Ishikawa (cell line): ENCODE measurements at regions not wholly inside any gene's neighbourhood (a gene's known extent, or its start where the extent isn't known, plus 50 kb on each side); places are given as distances from the start of the nearest gene placed in this dataset.

ENCODE experiments used
- CEBPB ChIP-seq: IDR thresholded peaks from 2 replicates; pipeline ENCODE4 v1.6.1; 2012
- CREB1 ChIP-seq: IDR thresholded peaks from 2 replicates; pipeline ENCODE4 v1.6.1; 2012; ENCODE audit warnings: low read depth
- EGR1 ChIP-seq: IDR thresholded peaks from 2 replicates; pipeline ENCODE4 v1.6.1; 2012
- EP300 ChIP-seq: IDR thresholded peaks from 2 replicates; pipeline ENCODE4 v1.6.1; 2012; ENCODE audit warnings: borderline replicate concordance
- FOXM1 ChIP-seq: IDR thresholded peaks from 2 replicates; pipeline ENCODE4 v1.6.1; 2012; ENCODE audit warnings: low read depth, borderline replicate concordance
- NFIC ChIP-seq: IDR thresholded peaks from 2 replicates; pipeline ENCODE4 v1.6.1; 2012
- RAD21 ChIP-seq: IDR thresholded peaks from 2 replicates; pipeline ENCODE4 v1.6.1; 2012; ENCODE audit warnings: low read depth
- TAF1 ChIP-seq: IDR thresholded peaks from 2 replicates; pipeline ENCODE4 v1.6.1; 2012; ENCODE audit warnings: low read depth, mild to moderate bottlenecking
- TCF12 ChIP-seq: IDR thresholded peaks from 2 replicates; pipeline ENCODE4 v1.6.1; 2012; ENCODE audit warnings: low read depth
- TEAD4 ChIP-seq: IDR thresholded peaks from 2 replicates; pipeline ENCODE4 v1.6.1; 2012
- YY1 ChIP-seq: IDR thresholded peaks from 2 replicates; pipeline ENCODE4 v1.6.1; 2012; ENCODE audit warnings: low read depth
- ZBTB7A ChIP-seq: IDR thresholded peaks from 2 replicates; pipeline ENCODE4 v1.6.1; 2012; ENCODE audit warnings: low read depth
- TF ChIP-seq, protein P1 (sequence below): IDR thresholded peaks from 2 replicates; pipeline ENCODE4 v1.6.1; 2012
- TF ChIP-seq, protein P2 (sequence below): IDR thresholded peaks from 2 replicates; pipeline ENCODE4 v1.6.1; 2012
- TF ChIP-seq, protein P3 (sequence below): IDR thresholded peaks from 2 replicates; pipeline ENCODE4 v1.6.1; 2012; ENCODE audit warnings: low read depth, mild to moderate bottlenecking

DNA sequence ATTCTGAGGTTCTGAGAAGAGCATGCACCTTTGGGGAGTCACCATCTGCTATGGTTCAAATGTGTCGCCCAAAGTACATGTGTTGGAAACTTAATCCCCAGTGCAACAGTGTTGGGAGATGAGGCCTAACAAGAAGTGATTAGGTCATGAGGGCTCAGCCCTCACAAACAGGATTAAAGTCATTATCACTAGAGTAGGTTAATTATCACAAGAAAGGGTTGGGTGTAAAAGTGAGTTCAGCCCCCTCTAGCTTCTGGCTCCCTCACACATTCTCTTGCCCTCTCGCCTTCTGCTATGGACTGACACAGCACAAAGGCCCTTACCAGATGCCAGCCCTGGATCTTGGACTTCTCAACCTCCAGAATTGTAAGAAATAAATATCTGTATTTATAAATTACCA is 100.3 kb upstream of the C10orf90 start:
- TF ChIP-seq RAD21 (no peak), ZBTB7A (no peak), EGR1 (no peak), EP300 (no peak), YY1 (no peak), TEAD4 (no peak), TAF1 (no peak), FOXM1 (no peak), CEBPB (no peak), CREB1 (no peak), TCF12 (no peak), NFIC (no peak)
- TF ChIP-seq, protein P1, sequence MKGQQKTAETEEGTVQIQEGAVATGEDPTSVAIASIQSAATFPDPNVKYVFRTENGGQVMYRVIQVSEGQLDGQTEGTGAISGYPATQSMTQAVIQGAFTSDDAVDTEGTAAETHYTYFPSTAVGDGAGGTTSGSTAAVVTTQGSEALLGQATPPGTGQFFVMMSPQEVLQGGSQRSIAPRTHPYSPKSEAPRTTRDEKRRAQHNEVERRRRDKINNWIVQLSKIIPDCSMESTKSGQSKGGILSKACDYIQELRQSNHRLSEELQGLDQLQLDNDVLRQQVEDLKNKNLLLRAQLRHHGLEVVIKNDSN, result no peak
- TF ChIP-seq, protein P2, sequence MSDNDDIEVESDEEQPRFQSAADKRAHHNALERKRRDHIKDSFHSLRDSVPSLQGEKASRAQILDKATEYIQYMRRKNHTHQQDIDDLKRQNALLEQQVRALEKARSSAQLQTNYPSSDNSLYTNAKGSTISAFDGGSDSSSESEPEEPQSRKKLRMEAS, result no peak
- TF ChIP-seq, protein P3, sequence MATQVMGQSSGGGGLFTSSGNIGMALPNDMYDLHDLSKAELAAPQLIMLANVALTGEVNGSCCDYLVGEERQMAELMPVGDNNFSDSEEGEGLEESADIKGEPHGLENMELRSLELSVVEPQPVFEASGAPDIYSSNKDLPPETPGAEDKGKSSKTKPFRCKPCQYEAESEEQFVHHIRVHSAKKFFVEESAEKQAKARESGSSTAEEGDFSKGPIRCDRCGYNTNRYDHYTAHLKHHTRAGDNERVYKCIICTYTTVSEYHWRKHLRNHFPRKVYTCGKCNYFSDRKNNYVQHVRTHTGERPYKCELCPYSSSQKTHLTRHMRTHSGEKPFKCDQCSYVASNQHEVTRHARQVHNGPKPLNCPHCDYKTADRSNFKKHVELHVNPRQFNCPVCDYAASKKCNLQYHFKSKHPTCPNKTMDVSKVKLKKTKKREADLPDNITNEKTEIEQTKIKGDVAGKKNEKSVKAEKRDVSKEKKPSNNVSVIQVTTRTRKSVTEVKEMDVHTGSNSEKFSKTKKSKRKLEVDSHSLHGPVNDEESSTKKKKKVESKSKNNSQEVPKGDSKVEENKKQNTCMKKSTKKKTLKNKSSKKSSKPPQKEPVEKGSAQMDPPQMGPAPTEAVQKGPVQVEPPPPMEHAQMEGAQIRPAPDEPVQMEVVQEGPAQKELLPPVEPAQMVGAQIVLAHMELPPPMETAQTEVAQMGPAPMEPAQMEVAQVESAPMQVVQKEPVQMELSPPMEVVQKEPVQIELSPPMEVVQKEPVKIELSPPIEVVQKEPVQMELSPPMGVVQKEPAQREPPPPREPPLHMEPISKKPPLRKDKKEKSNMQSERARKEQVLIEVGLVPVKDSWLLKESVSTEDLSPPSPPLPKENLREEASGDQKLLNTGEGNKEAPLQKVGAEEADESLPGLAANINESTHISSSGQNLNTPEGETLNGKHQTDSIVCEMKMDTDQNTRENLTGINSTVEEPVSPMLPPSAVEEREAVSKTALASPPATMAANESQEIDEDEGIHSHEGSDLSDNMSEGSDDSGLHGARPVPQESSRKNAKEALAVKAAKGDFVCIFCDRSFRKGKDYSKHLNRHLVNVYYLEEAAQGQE, result no peak

DNA sequence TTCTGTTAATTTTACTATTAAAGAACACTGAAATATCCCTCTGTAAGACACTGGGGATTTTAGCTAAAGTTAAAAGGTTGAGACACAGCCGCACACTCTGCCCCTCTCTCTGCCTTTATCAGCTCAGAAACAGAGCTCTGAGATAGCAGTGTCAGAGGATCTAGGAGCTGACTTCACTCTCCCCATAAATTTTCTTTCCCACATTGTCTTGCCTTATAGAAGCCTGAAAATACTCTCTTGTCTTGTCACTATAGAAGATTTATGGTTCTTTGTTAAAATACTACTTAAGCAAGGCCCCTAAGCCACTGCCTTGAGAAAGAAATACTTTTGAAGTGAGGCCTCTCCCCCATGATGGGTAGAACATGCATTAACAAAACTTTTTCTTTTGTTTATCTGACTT is 105.7 kb upstream of the C10orf90 start:
- TF ChIP-seq NFIC (no peak), FOXM1 (no peak), CEBPB (no peak), EGR1 (no peak), RAD21 (no peak), ZBTB7A (no peak), TCF12 (no peak), EP300 (no peak), TAF1 (no peak), CREB1 (no peak), YY1 (no peak), TEAD4 (no peak)
- TF ChIP-seq, protein P2, result no peak
- TF ChIP-seq, protein P3, result no peak
- TF ChIP-seq, protein P1, result no peak

DNA sequence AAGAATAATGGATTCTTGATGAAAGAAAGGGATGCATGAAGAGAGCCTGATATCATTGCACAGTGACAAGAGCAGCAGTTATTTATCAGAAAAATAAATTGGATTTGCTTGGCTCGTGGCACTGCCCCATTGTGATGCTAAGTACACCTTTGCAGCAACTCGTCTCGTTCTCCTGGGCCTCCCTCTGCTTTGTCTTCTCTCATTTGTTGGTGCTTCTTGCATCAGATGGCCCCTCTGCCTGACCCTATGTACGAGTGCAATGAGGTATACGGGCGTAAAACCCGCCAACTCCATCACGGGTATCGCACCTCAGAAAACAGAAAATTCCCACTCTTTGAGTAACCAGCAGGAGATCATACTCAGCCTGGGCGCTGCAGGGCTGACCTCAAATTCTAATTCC is 107.2 kb upstream of the C10orf90 start:
- no peak for TF ChIP-seq ZBTB7A
- TF ChIP-seq CREB1, result no peak
- no peak for TF ChIP-seq EP300
- TF ChIP-seq TAF1, result no peak
- TF ChIP-seq YY1, result no peak
- TF ChIP-seq TCF12, result no peak
- no peak for TF ChIP-seq RAD21
- TF ChIP-seq EGR1, result no peak
- TF ChIP-seq, protein P3, result no peak
- TF ChIP-seq CEBPB, result no peak
- TF ChIP-seq, protein P2, result no peak

DNA sequence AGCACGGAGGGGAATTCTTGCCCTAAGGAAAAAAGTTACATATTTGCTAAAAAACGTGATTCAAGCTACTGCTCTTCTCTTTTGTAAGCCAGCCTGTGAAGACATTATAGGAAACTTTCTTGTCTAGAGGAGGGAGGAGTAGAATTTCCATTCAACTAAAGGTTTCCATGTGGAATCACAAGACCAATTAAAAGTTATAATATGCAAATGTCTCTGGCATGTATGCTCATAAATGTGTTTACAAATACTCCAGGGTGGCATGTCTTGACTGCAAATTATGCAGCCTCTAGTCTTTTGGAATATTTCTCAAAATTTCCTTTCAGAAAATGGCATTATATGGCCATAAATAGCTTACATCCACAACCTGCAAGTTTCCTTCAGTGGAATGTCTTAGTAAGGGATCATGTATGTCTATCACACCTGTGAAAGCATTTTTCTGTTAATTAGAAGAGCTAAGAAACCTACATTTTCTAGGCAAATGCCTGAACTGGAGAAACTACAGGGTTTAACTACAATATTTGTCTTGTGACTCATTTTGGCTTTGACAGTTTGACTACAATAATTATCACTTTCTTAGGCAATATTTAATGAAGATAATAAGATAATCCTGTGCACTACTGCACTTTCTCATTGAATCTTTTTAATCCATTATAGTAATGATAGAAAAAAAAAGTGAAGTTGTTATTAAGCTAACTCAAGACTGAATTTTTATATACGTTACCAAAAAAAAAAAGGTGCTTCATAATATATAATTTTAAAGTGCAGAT is 111.1 kb upstream of the C10orf90 start:
- TF ChIP-seq TEAD4 (no peak), FOXM1 (no peak), RAD21 (no peak), EGR1 (no peak), TCF12 (no peak), ZBTB7A (no peak), EP300 (no peak), CREB1 (no peak), YY1 (no peak), TAF1 (no peak), CEBPB (no peak), NFIC (no peak)
- TF ChIP-seq, protein P3, result no peak
- TF ChIP-seq, protein P2, result no peak
- TF ChIP-seq, protein P1, result no peak
